PC-3 (cell line): ENCODE measurements at regions not wholly inside any gene's neighbourhood (a gene's known extent, or its start where the extent isn't known, plus 50 kb on each side); places are given as distances from the start of the nearest gene placed in this dataset.

Source experiments
- EZH2phosphoT487 ChIP-seq: fragments of 300-600 bp; sonication (generic); IDR thresholded peaks from 2 replicates; pipeline ENCODE4 v1.6.1; 2018; ENCODE audit warnings: mild to moderate bottlenecking, antibody characterized with exemption, low read length, borderline replicate concordance
- TF ChIP-seq, protein P1 (sequence below): fragments of 300-600 bp; sonication (generic); conservative IDR thresholded peaks from 2 replicates; pipeline ENCODE4 v1.5.1; 2017; ENCODE audit warnings: antibody characterized with exemption, low read depth, mild to moderate bottlenecking, low read length

DNA sequence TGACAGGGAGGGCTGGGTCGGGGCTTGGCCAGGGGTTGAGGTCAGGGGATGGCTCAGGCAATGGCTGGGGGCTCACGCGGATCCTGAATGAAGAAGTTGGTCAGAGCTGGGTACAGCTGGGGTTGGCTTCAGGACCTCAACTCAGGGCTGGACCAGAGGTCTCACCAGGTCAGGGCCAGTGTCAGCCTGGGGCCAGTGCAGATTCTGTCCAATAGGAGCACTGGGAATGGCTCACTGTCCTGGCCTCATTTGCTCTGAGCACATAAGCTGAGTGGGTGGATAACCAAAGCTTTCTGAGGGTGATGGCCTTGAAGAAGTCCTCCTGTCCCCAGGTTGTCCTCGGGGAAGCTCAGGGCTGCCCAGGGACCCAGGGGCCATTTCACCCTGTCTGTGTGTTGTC is 54.9 kb upstream of the PCBD1 start:
- no peak for TF ChIP-seq EZH2phosphoT487
- TF ChIP-seq, protein P1, sequence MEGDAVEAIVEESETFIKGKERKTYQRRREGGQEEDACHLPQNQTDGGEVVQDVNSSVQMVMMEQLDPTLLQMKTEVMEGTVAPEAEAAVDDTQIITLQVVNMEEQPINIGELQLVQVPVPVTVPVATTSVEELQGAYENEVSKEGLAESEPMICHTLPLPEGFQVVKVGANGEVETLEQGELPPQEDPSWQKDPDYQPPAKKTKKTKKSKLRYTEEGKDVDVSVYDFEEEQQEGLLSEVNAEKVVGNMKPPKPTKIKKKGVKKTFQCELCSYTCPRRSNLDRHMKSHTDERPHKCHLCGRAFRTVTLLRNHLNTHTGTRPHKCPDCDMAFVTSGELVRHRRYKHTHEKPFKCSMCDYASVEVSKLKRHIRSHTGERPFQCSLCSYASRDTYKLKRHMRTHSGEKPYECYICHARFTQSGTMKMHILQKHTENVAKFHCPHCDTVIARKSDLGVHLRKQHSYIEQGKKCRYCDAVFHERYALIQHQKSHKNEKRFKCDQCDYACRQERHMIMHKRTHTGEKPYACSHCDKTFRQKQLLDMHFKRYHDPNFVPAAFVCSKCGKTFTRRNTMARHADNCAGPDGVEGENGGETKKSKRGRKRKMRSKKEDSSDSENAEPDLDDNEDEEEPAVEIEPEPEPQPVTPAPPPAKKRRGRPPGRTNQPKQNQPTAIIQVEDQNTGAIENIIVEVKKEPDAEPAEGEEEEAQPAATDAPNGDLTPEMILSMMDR: no peak
